ENCODE measurements at regions not wholly inside any gene's neighbourhood (a gene's known extent, or its start where the extent isn't known, plus 50 kb on each side); places are given as distances from the start of the nearest gene placed in this dataset.

DNA sequence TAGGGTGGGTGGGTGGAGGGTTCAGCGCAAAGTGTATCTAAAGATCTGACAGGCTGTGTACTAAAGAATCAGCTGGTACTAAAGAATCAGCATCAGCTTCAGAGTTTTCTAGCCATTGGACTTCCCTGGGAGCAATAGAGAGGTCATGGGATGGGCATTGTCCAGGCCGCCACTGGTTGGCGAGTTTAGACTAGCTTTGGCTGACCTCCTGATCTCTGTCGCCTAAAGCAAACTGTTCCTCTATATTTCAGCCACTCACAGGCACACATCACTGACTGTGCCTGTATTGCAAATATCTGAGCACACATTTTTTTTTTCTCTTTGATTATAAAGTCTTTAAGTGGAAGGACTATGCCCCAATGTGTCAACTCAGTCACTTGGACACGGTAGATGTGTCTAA lies 267.8 kb upstream of the SKOR2 start:
- TF ChIP-seq, protein P1, sequence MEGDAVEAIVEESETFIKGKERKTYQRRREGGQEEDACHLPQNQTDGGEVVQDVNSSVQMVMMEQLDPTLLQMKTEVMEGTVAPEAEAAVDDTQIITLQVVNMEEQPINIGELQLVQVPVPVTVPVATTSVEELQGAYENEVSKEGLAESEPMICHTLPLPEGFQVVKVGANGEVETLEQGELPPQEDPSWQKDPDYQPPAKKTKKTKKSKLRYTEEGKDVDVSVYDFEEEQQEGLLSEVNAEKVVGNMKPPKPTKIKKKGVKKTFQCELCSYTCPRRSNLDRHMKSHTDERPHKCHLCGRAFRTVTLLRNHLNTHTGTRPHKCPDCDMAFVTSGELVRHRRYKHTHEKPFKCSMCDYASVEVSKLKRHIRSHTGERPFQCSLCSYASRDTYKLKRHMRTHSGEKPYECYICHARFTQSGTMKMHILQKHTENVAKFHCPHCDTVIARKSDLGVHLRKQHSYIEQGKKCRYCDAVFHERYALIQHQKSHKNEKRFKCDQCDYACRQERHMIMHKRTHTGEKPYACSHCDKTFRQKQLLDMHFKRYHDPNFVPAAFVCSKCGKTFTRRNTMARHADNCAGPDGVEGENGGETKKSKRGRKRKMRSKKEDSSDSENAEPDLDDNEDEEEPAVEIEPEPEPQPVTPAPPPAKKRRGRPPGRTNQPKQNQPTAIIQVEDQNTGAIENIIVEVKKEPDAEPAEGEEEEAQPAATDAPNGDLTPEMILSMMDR (IDR thresholded peaks at IDR 0.05 in 4 of 5, conservative IDR thresholded peaks at IDR 0.05 in 1 of 5) = no peak
- TF ChIP-seq POLR2A (IDR thresholded peaks at IDR 0.05) = no peak

Measured in gastrocnemius medialis (tissue), 4 donors.